ENCODE measurements at regions not wholly inside any gene's neighbourhood (a gene's known extent, or its start where the extent isn't known, plus 50 kb on each side); places are given as distances from the start of the nearest gene placed in this dataset.

DNA sequence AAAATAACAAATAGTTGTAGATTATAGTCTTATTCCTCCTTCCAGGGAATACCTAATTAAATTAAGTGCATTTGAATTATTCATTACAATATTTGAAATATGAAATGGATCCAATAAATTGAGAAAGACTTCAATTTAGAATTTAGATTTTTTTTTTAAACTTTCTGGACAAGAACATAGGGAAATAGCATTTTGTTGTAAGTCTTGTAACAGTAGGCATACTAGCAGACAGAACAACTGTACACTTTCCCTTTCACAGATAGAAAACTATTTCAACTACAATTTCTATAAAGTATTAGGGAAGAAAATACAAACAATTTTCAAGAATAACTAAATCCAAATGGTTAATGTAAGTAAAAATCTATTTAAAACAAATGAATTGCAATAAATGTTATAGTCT lies 577.5 kb downstream of the USP25 start:
- TF ChIP-seq, protein P1, sequence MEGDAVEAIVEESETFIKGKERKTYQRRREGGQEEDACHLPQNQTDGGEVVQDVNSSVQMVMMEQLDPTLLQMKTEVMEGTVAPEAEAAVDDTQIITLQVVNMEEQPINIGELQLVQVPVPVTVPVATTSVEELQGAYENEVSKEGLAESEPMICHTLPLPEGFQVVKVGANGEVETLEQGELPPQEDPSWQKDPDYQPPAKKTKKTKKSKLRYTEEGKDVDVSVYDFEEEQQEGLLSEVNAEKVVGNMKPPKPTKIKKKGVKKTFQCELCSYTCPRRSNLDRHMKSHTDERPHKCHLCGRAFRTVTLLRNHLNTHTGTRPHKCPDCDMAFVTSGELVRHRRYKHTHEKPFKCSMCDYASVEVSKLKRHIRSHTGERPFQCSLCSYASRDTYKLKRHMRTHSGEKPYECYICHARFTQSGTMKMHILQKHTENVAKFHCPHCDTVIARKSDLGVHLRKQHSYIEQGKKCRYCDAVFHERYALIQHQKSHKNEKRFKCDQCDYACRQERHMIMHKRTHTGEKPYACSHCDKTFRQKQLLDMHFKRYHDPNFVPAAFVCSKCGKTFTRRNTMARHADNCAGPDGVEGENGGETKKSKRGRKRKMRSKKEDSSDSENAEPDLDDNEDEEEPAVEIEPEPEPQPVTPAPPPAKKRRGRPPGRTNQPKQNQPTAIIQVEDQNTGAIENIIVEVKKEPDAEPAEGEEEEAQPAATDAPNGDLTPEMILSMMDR (IDR thresholded peaks at IDR 0.05; ENCODE audit: low read depth, low read length): no peak
- no peak for TF ChIP-seq EZH2phosphoT487 (IDR thresholded peaks at IDR 0.05; ENCODE audit: low read depth)
